Endothelial cell of umbilical vein (primary cell): ENCODE measurements at regions not wholly inside any gene's neighbourhood (a gene's known extent, or its start where the extent isn't known, plus 50 kb on each side); places are given as distances from the start of the nearest gene placed in this dataset.

Source experiments
- BruUV-seq: library from RNA; stranded (reverse); fragments of 400-500 nt; replicated peaks from 2 replicates; lab custom pipeline; 2021; lab: Mats Ljungman, UMichigan
- CTCF ChIA-PET: fragments of 300-600, 350-600 bp; sonication (Branson Sonifier 250); formaldehyde crosslinking; loops from one replicate; lab custom pipeline; 2021; ENCODE audit warnings: antibody characterized with exemption, inconsistent platforms; lab: Charles Lee
- POLR2A ChIA-PET: fragments of 300-600, 350-600 bp; sonication (Branson Sonifier 250); formaldehyde crosslinking; loops from one replicate; lab custom pipeline; 2021; ENCODE audit warnings: antibody characterized with exemption, inconsistent platforms; lab: Charles Lee
- DNase-seq: peaks from one replicate; pipeline ENCODE4 v3.0.0-alpha.2; 2011; ENCODE audit warnings: low read depth, low spot score
- FAIRE-seq: peaks from 2 replicates; lab custom pipeline; 2011; peaks lifted over from hg19 to GRCh38; lab: Jason Lieb, UNC
- H2AFZ ChIP-seq: 2 replicates; pipeline ENCODE4 v1.6.0; 2012; ENCODE audit warnings: low read depth, low read length, control low read depth, inconsistent platforms
- H3K27ac ChIP-seq: 2 replicates; pipeline ENCODE4 v1.5.1; 2011; ENCODE audit warnings: low read depth, mild to moderate bottlenecking, control low read depth, low read length, moderate library complexity; ENCODE audit not compliant: insufficient read depth
- H3K27me3 ChIP-seq, 2 experiments: 2 replicates each; pipeline versions ENCODE4 v1.6.0 to v1.6.1; 2011; ENCODE audit warnings: low read length in 2 of 2, mixed read lengths in 1 of 2; ENCODE audit not compliant: control insufficient read depth in 2 of 2, insufficient read depth in 2 of 2
- H3K36me3 ChIP-seq, 2 experiments: 2 replicates in 1 of 2; 3 replicates in 1 of 2; pipeline ENCODE4 v1.5.1; 2011; ENCODE audit warnings: low read length in 2 of 2, mild to moderate bottlenecking in 1 of 2, moderate library complexity in 1 of 2; ENCODE audit not compliant: control insufficient read depth in 2 of 2, insufficient read depth in 2 of 2; ENCODE audit errors: extremely low read depth in 1 of 2
- H3K4me1 ChIP-seq: 3 replicates; pipeline ENCODE4 v1.5.1; 2011; ENCODE audit warnings: mild to moderate bottlenecking, low read length; ENCODE audit not compliant: control insufficient read depth, insufficient read depth; ENCODE audit errors: extremely low read depth
- H3K4me2 ChIP-seq: 2 replicates; pipeline ENCODE4 v1.6.1; 2011; ENCODE audit warnings: low read length, control low read depth, mixed read lengths; ENCODE audit not compliant: insufficient read depth
- H3K4me3 ChIP-seq, 3 experiments: fragments of 200-600 bp in 1 of 3; sonication (generic), shearing (Covaris generic) in 1 of 3; replicated peaks in 1 of 3; 2 replicates each; pipeline ENCODE4 v1.5.1; 2011 to 2016; ENCODE audit warnings: control low read depth in 3 of 3, low read length in 3 of 3, mild to moderate bottlenecking in 2 of 3, inconsistent platforms in 1 of 3, low read depth in 1 of 3, moderate library complexity in 1 of 3; ENCODE audit not compliant: insufficient read depth in 1 of 3
- H3K79me2 ChIP-seq: 2 replicates; pipeline ENCODE4 v1.6.0; 2012; ENCODE audit warnings: low read length, inconsistent platforms; ENCODE audit not compliant: control insufficient read depth, insufficient read depth
- H3K9ac ChIP-seq: replicated peaks from 2 replicates; pipeline ENCODE3; 2011; ENCODE audit warnings: low read length, control low read depth; ENCODE audit not compliant: insufficient read depth; ENCODE audit errors: extremely low read depth
- H3K9me1 ChIP-seq: replicated peaks from 3 replicates; pipeline ENCODE4 v1.6.0; 2011; ENCODE audit warnings: mild to moderate bottlenecking, low read length; ENCODE audit not compliant: control insufficient read depth, insufficient read depth; ENCODE audit errors: extremely low read depth
- H3K9me3 ChIP-seq: replicated peaks from 2 replicates; pipeline ENCODE4 v1.5.1; 2012; ENCODE audit warnings: low read length, inconsistent platforms; ENCODE audit not compliant: control insufficient read depth, insufficient read depth
- H4K20me1 ChIP-seq: replicated peaks from 2 replicates; pipeline ENCODE3; 2011; ENCODE audit warnings: mild to moderate bottlenecking, low read length; ENCODE audit not compliant: control insufficient read depth, insufficient read depth; ENCODE audit errors: extremely low read depth
- CTCF ChIP-seq, 2 donors: IDR thresholded peaks; 1 replicate in 1 of 2; 2 replicates in 1 of 2; pipeline ENCODE4 v1.5.1; 2011; ENCODE audit warnings: low read length in 2 of 2, mild to moderate bottlenecking in 2 of 2, moderate library complexity in 2 of 2, control low read depth in 1 of 2, inconsistent platforms in 1 of 2, low read depth in 1 of 2; ENCODE audit not compliant: insufficient read depth in 1 of 2; ENCODE audit errors: extremely low read depth in 1 of 2
- EZH2 ChIP-seq: IDR thresholded peaks from 2 replicates; pipeline ENCODE4 v1.6.1; 2012; ENCODE audit warnings: borderline replicate concordance, low read depth, mild to moderate bottlenecking, moderate library complexity, low read length, inconsistent platforms; ENCODE audit not compliant: severe bottlenecking
- FOS ChIP-seq: IDR thresholded peaks from 2 replicates; pipeline ENCODE4 v1.6.1; 2011; ENCODE audit warnings: mild to moderate bottlenecking, low read length, moderate library complexity, borderline replicate concordance; ENCODE audit not compliant: insufficient read depth
- GATA2 ChIP-seq: IDR thresholded peaks from 2 replicates; pipeline ENCODE4 v1.7.0; 2011; ENCODE audit warnings: low read depth, mild to moderate bottlenecking, moderate library complexity, mixed read lengths, low read length; ENCODE audit not compliant: insufficient read length, insufficient read depth
- JUN ChIP-seq: IDR thresholded peaks from 2 replicates; pipeline ENCODE4 v1.6.1; 2011; ENCODE audit warnings: borderline replicate concordance, low read depth; ENCODE audit not compliant: insufficient read length, insufficient read depth
- MAX ChIP-seq: IDR thresholded peaks from 2 replicates; pipeline ENCODE4 v1.6.1; 2011; ENCODE audit not compliant: insufficient read depth, insufficient read length
- MYC ChIP-seq: IDR thresholded peaks from one replicate; pipeline ENCODE4 v1.6.1; 2011; ENCODE audit warnings: mild to moderate bottlenecking, low read depth, low read length
- POLR2A ChIP-seq: IDR thresholded peaks from 2 replicates; pipeline ENCODE4 v1.6.1; 2012; ENCODE audit warnings: low read depth, mild to moderate bottlenecking, control low read depth, low read length
- POLR2AphosphoS5 ChIP-seq: IDR thresholded peaks from 2 replicates; pipeline ENCODE4 v1.6.1; 2012; ENCODE audit warnings: low read depth, mild to moderate bottlenecking, control low read depth, low read length, moderate library complexity; ENCODE audit not compliant: insufficient read depth
- dilution Hi-C: fragments of 300-500 bp; cut with MboI; formaldehyde crosslinking; loops from one replicate; pipeline ENCODE4 v1.15.0; 2019; ENCODE audit warnings: low sequenced_read_pairs; ENCODE audit not compliant: extremely low pct_ligation_motif_present
- intact Hi-C: fragments of 100-400 bp; cut with micrococcal nuclease; formaldehyde crosslinking; loops from one replicate; pipeline ENCODE4 v1.10.0; 2022

- Histone ChIP-seq H3K9me3 (no peaks in the 10 kb centered on the region), H3K4me2 (no peak overlapping the region), H3K9ac (no peak overlapping the region), H3K79me2 (no peaks in the 10 kb centered on the region), H3K27me3 (no peaks in the 10 kb centered on the region), H3K9me1 (no peaks in the 10 kb centered on the region), H3K4me3 (no peak overlapping the region), H3K27ac (no peak overlapping the region), H3K4me1 (peaks cover 11% of the 10 kb centered on the region), H3K36me3 (no peaks in the 10 kb centered on the region), H4K20me1 (no peaks in the 10 kb centered on the region), H2AFZ (no peak overlapping the region)
- dilution Hi-C loops (no loop called here), intact Hi-C loops (no loop called here)
- BruUV-seq, result no TSS peak
- POLR2A ChIA-PET, result no interaction called here
- FAIRE-seq (no peak), DNase-seq (no peak)
- CTCF ChIA-PET, result no interaction called here
- no peak for TF ChIP-seq POLR2AphosphoS5
- TF ChIP-seq FOS, result no peak
- no peak for TF ChIP-seq POLR2A
- TF ChIP-seq GATA2, result no peak
- TF ChIP-seq CTCF (IDR thresholded peaks at IDR 0.05; ENCODE audit: extremely low read depth in 1 of 2, insufficient read depth in 1 of 2, low read depth in 1 of 2, low read length in 2 of 2), result no peak
- TF ChIP-seq MYC, result no peak
- no peak for TF ChIP-seq MAX
- TF ChIP-seq JUN, result no peak
- no peak for TF ChIP-seq EZH2
Observed at GRCh38 chr5:39662945-39663344, 238.2 kb upstream of the DAB2 start.
